LNCAP (cell line): ENCODE measurements at regions not wholly inside any gene's neighbourhood (a gene's known extent, or its start where the extent isn't known, plus 50 kb on each side); places are given as distances from the start of the nearest gene placed in this dataset.

ENCODE experiments used
- TF ChIP-seq, protein P1 (sequence below): fragments of 450-650 bp; IDR thresholded peaks from 2 replicates; pipeline ENCODE4 v1.5.1; 2017; ENCODE audit warnings: mild to moderate bottlenecking

DNA sequence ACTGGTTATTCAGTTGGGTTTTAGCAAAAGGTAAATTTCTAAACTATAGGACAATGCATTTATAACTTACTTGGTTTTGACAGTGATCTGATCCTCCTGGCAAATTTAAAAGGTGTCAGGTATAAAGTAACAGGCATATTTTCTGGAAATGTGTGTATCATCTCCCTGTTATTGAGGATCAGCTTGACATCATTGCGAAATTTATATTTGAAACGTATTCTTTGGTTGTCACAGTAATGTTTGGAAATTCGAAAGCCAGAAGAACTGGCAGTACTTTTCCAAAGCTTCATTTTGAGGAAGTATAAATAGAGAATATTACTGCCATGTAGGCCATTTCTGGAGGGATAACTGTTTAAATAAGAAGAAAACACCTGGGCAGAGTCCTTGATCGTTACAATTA lies 422.2 kb upstream of the NRXN1 start:
- TF ChIP-seq, protein P1, sequence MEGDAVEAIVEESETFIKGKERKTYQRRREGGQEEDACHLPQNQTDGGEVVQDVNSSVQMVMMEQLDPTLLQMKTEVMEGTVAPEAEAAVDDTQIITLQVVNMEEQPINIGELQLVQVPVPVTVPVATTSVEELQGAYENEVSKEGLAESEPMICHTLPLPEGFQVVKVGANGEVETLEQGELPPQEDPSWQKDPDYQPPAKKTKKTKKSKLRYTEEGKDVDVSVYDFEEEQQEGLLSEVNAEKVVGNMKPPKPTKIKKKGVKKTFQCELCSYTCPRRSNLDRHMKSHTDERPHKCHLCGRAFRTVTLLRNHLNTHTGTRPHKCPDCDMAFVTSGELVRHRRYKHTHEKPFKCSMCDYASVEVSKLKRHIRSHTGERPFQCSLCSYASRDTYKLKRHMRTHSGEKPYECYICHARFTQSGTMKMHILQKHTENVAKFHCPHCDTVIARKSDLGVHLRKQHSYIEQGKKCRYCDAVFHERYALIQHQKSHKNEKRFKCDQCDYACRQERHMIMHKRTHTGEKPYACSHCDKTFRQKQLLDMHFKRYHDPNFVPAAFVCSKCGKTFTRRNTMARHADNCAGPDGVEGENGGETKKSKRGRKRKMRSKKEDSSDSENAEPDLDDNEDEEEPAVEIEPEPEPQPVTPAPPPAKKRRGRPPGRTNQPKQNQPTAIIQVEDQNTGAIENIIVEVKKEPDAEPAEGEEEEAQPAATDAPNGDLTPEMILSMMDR: no peak

DNA sequence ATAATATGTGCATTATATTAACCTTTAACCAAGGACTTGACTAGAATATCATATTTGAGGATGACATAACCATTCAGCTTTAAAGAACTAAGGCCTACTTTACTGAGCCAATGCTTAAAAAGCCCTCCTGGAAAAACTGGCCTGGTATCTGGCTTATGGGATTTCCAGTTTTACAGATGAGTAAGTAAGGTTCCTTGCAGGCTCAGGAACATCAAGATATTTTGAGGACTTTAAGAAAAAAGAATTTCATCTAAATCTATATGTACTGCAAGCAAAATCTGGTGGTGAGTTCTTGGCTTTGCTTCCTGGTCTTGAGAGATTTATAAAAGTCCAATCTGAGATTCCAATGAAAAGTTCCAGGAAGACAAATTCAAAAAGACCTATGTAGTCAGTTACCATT lies 417.0 kb upstream of the NRXN1 start:
- TF ChIP-seq, protein P1: no peak

DNA sequence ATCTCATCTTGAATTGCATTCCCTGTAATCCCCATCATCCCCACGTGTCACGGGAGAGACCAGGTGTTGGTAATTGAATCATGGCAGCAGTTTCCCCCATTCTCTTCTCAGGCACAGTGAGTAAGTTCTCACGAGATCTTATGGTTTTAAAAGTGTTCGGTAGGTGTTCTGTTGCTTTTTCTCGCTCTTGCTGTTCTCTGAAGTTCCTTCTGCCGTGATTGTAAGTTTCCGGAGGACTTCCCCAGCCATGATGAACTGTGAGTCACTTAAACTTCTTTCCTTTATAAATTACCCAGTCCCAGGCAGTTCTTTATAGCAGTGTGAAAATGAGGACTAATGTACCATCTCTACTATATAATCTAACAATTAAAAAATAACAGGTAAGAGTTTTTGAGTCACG lies 409.9 kb upstream of the NRXN1 start:
- TF ChIP-seq, protein P1: no peak

DNA sequence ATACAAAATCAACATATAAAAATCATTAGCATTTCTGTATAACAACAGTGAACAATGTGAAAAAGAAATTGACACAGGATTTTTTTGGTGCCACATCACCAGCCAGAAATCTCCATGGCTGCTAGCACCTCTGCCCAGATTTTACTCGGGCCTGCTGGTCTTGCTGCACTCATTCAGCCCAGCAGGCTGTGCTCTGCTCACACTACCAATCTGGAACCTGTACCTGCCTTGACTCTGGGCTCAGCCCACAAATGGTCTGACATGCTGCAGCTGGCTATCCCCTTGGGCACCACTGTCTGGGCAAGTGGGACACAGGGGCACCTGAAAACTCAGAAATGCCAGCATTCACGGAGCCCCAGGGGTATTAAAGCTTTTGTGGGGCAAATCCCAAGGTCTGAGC lies 392.5 kb upstream of the NRXN1 start:
- TF ChIP-seq, protein P1: no peak

DNA sequence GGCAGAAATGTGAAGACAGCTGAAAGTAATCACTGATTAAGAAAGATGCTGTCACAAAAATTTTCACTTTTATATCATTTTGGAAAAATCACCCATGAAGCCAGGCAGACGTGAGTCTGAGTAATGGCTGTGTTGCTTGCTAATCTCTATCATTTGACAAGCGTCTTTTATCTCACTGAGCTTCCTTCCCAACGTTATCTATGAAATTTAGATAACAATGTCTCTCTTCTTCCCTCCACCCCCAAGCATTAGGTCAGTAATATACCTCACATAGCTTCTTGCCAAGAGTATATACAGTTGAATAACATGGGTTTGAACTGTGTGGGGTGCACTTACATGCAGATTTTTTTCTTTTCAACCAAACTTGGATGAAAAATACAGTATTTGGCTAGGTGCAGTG lies 388.6 kb upstream of the NRXN1 start:
- TF ChIP-seq, protein P1: no peak

DNA sequence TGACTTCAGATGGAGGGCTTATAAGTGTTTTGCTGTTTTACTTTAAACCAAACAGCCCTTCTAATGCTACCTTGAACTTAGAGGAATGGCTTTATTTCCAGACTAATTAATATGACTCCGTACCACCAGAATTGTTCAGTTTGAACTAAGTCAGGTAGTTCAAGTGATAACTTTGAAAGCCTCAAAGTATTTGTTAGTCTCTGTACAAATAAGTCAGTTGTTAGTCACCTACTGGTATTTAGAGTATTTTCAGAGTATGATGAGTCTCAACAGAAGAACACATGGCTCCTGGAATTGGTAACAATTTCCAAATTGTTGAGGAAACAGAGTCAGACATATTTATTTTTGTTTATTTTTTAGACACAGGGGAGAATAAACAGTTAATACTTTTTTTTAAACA lies 381.8 kb upstream of the NRXN1 start:
- TF ChIP-seq, protein P1: no peak

- TF ChIP-seq, protein P1: no peak
Measured at GRCh38 chr2:51410331-51410730, 378.4 kb upstream of the NRXN1 start.

- TF ChIP-seq, protein P1: no peak
Measured at GRCh38 chr2:51409920-51410319, 378.0 kb upstream of the NRXN1 start.
